GM21381 (cell line): ENCODE measurements at regions not wholly inside any gene's neighbourhood (a gene's known extent, or its start where the extent isn't known, plus 50 kb on each side); places are given as distances from the start of the nearest gene placed in this dataset.

Experiments
- ATAC-seq: cut with Tn5 transposase; IDR thresholded peaks from one replicate; pipeline ENCODE4 v1.9.1; 2021; ENCODE audit warnings: mild to moderate bottlenecking, moderate library complexity; ENCODE audit not compliant: unreplicated experiment

GRCh38 chr6:163913045-163913444 is 498.5 kb downstream of the QKI start:
- no peak for ATAC-seq

GRCh38 chr6:163906006-163906710 is 491.6 kb downstream of the QKI start:
- no peak for ATAC-seq

- no peak for ATAC-seq
These were observed 489.7 kb downstream of the QKI start for GRCh38 chr6:163904186-163904585.

- no peak for ATAC-seq
These were observed 489.0 kb downstream of the QKI start for GRCh38 chr6:163903541-163903940.

- no peak for ATAC-seq
These were observed 488.5 kb downstream of the QKI start for GRCh38 chr6:163902993-163903392.

- ATAC-seq = no peak
These were observed 487.2 kb downstream of the QKI start for GRCh38 chr6:163901681-163902080.

- no peak for ATAC-seq
These were observed 486.1 kb downstream of the QKI start for GRCh38 chr6:163900570-163900969.

GRCh38 chr6:163897669-163898068 is 483.2 kb downstream of the QKI start:
- ATAC-seq = no peak

- ATAC-seq = no peak
These were observed 482.5 kb downstream of the QKI start for GRCh38 chr6:163897030-163897429.

- no peak for ATAC-seq
These were observed 480.6 kb downstream of the QKI start for GRCh38 chr6:163895162-163895561.

- no peak for ATAC-seq
These were observed 479.2 kb downstream of the QKI start for GRCh38 chr6:163893609-163894189.

- no peak for ATAC-seq
These were observed 478.5 kb downstream of the QKI start for GRCh38 chr6:163892824-163893561.

- ATAC-seq = no peak
These were observed 475.5 kb downstream of the QKI start for GRCh38 chr6:163889904-163890514.

GRCh38 chr6:163888030-163888819 is 473.7 kb downstream of the QKI start:
- ATAC-seq = no peak

GRCh38 chr6:163886428-163886827 is 471.9 kb downstream of the QKI start:
- no peak for ATAC-seq

- ATAC-seq = no peak
These were observed 469.5 kb downstream of the QKI start for GRCh38 chr6:163883984-163884383.

- no peak for ATAC-seq
These were observed 464.2 kb downstream of the QKI start for GRCh38 chr6:163878698-163879097.

GRCh38 chr6:163877877-163878639 is 463.5 kb downstream of the QKI start:
- ATAC-seq = no peak

- no peak for ATAC-seq
These were observed 461.9 kb downstream of the QKI start for GRCh38 chr6:163876391-163876790.

GRCh38 chr6:163874784-163875183 is 460.3 kb downstream of the QKI start:
- ATAC-seq = no peak
